SK-N-SH (cell line): ENCODE measurements at regions not wholly inside any gene's neighbourhood (a gene's known extent, or its start where the extent isn't known, plus 50 kb on each side); places are given as distances from the start of the nearest gene placed in this dataset.

Source experiments
- CTCF ChIA-PET: fragments of 300-600, 350-600 bp; formaldehyde crosslinking; extraction: SDS; loops from one replicate; lab custom pipeline; 2021; lab: Yijun Ruan, JAX
- POLR2A ChIA-PET: fragments of 350-600 bp; sonication (Branson Sonifier 250); formaldehyde crosslinking; extraction: SDS; loops from one replicate; lab custom pipeline; 2020; ENCODE audit warnings: antibody characterized with exemption, inconsistent platforms; lab: Yijun Ruan, JAX
- DNase-seq: peaks from one replicate; pipeline ENCODE4 v3.0.0; 2012
- H2AFZ ChIP-seq: fragments of 200-600 bp; sonication (generic); 2 replicates; pipeline ENCODE4 v1.8.1; 2016; ENCODE audit warnings: antibody characterized with exemption, mild to moderate bottlenecking, low read depth
- H3F3A ChIP-seq: fragments of 200-600 bp; sonication (generic); replicated peaks from 2 replicates; pipeline ENCODE3; 2016; ENCODE audit warnings: antibody characterized with exemption, mild to moderate bottlenecking; ENCODE audit not compliant: insufficient read depth
- H3K27ac ChIP-seq, 2 experiments: fragments of 200-500 bp in 1 of 2; fragments of 200-600 bp in 1 of 2; sonication (Bioruptor generic) in 1 of 2; sonication (generic), shearing (Covaris generic) in 1 of 2; 2 replicates each; pipeline versions ENCODE4 v1.5.1 to v1.6.1; 2014 to 2016; ENCODE audit warnings: low read depth in 2 of 2, inconsistent platforms in 1 of 2, low read length in 1 of 2, mild to moderate bottlenecking in 1 of 2, mixed read lengths in 1 of 2
- H3K27me3 ChIP-seq: fragments of 200-600 bp; sonication (generic), shearing (Covaris generic); 2 replicates; pipeline ENCODE4 v1.6.1; 2016; ENCODE audit warnings: mixed run types; ENCODE audit not compliant: insufficient read depth
- H3K36me3 ChIP-seq, 2 experiments: fragments of 200-500 bp in 1 of 2; fragments of 200-600 bp in 1 of 2; sonication (Bioruptor generic) in 1 of 2; sonication (generic) in 1 of 2; replicated peaks in 1 of 2; 2 replicates each; pipeline versions ENCODE3 to v1.5.1; 2014 to 2016; ENCODE audit warnings: low read length in 1 of 2, mild to moderate bottlenecking in 1 of 2; ENCODE audit not compliant: insufficient read depth in 2 of 2, control insufficient read depth in 1 of 2
- H3K4me1 ChIP-seq, 2 experiments: fragments of 200-500 bp in 1 of 2; fragments of 200-600 bp in 1 of 2; sonication (Bioruptor generic) in 1 of 2; sonication (generic), shearing (Covaris generic) in 1 of 2; 2 replicates each; pipeline versions ENCODE4 v1.5.1 to v1.6.1; 2014 to 2016; ENCODE audit warnings: low read depth in 1 of 2, low read length in 1 of 2, mixed run types in 1 of 2; ENCODE audit not compliant: insufficient read depth in 2 of 2, control insufficient read depth in 1 of 2
- H3K4me2 ChIP-seq: fragments of 200-600 bp; sonication (generic), shearing (Covaris generic); 2 replicates; pipeline ENCODE4 v1.6.1; 2017; ENCODE audit warnings: mixed run types
- H3K4me3 ChIP-seq, 2 experiments: fragments of 200-500 bp in 1 of 2; fragments of 200-600 bp in 1 of 2; sonication (Bioruptor generic) in 1 of 2; sonication (generic), shearing (Covaris generic) in 1 of 2; 2 replicates each; pipeline versions ENCODE4 v1.5.1 to v1.8.1; 2014 to 2016; ENCODE audit warnings: low read depth in 2 of 2, inconsistent platforms in 1 of 2, low read length in 1 of 2, mild to moderate bottlenecking in 1 of 2, mixed read lengths in 1 of 2, moderate library complexity in 1 of 2
- H3K79me2 ChIP-seq: fragments of 200-600 bp; sonication (generic); 2 replicates; pipeline ENCODE4 v1.8.1; 2017; ENCODE audit warnings: mild to moderate bottlenecking; ENCODE audit not compliant: insufficient read depth
- H3K9ac ChIP-seq: fragments of 200-600 bp; sonication (generic); 2 replicates; pipeline ENCODE4 v1.6.1; 2017; ENCODE audit warnings: mixed run types
- H3K9me2 ChIP-seq: fragments of 200-600 bp; sonication (generic); 2 replicates; pipeline ENCODE4 v1.6.1; 2017; ENCODE audit warnings: mixed run types
- H3K9me3 ChIP-seq: fragments of 200-600 bp; sonication (generic); 2 replicates; pipeline ENCODE4 v1.6.1; 2017; ENCODE audit warnings: mixed run types, mild to moderate bottlenecking, moderate library complexity
- H4K20me1 ChIP-seq: fragments of 200-600 bp; sonication (generic); 2 replicates; pipeline ENCODE4 v1.6.1; 2017; ENCODE audit warnings: mild to moderate bottlenecking, mixed run types; ENCODE audit not compliant: insufficient read depth
- CHD2 ChIP-seq: fragments of 150-350 bp; IDR thresholded peaks from 2 replicates; pipeline ENCODE4 v1.6.1; 2018; ENCODE audit warnings: low read length; ENCODE audit not compliant: partially characterized antibody
- CTCF ChIP-seq: fragments of 200-600 bp; sonication (generic); IDR thresholded peaks from 2 replicates; pipeline ENCODE4 v1.6.1; 2017; ENCODE audit warnings: antibody characterized with exemption, mild to moderate bottlenecking, moderate library complexity
- EP300 ChIP-seq, 2 experiments: IDR thresholded peaks; 2 replicates each; pipeline versions ENCODE4 v1.4.0 to v1.6.1; 2012; ENCODE audit warnings: borderline replicate concordance in 1 of 2, low read depth in 1 of 2, low read length in 1 of 2
- FOSL2 ChIP-seq: IDR thresholded peaks from 2 replicates; pipeline ENCODE4 v1.4.0; 2012; ENCODE audit warnings: low read depth, mild to moderate bottlenecking, moderate library complexity, borderline replicate concordance
- FOXJ3 ChIP-seq: sonication (generic); formaldehyde crosslinking; IDR thresholded peaks from 2 replicates; pipeline ENCODE4 v1.5.1; 2020; ENCODE audit warnings: mild to moderate bottlenecking, missing genetic modification reagents
- FOXM1 ChIP-seq: IDR thresholded peaks from 2 replicates; pipeline ENCODE4 v1.4.0; 2012; ENCODE audit warnings: low read depth, mild to moderate bottlenecking
- GABPA ChIP-seq: IDR thresholded peaks from 2 replicates; pipeline ENCODE4 v1.4.0; 2012; ENCODE audit warnings: low read depth, mild to moderate bottlenecking
- GATA2 ChIP-seq: sonication (generic); formaldehyde crosslinking; IDR thresholded peaks from 2 replicates; pipeline ENCODE4 v1.5.0; 2020; ENCODE audit warnings: mild to moderate bottlenecking, missing genetic modification reagents
- IRF3 ChIP-seq: fragments of 150-350 bp; IDR thresholded peaks from 2 replicates; pipeline ENCODE4 v1.6.1; 2016; ENCODE audit warnings: mild to moderate bottlenecking, low read depth, low read length
- MEF2A ChIP-seq: IDR thresholded peaks from 2 replicates; pipeline ENCODE4 v1.4.0; 2012; ENCODE audit warnings: low read depth, borderline replicate concordance
- MXI1 ChIP-seq: IDR thresholded peaks from 2 replicates; pipeline ENCODE4 v1.6.1; 2012; ENCODE audit warnings: mild to moderate bottlenecking, low read depth, low read length, improper control_type of control experiment
- NFIC ChIP-seq: IDR thresholded peaks from 2 replicates; pipeline ENCODE4 v1.4.0; 2012; ENCODE audit warnings: borderline replicate concordance
- NRF1 ChIP-seq: IDR thresholded peaks from 2 replicates; pipeline ENCODE4 v1.6.1; 2012; ENCODE audit warnings: low read depth, mild to moderate bottlenecking, low read length
- RAD21 ChIP-seq: IDR thresholded peaks from 2 replicates; pipeline ENCODE4 v1.6.1; 2012; ENCODE audit warnings: mild to moderate bottlenecking, low read length
- SIN3A ChIP-seq: IDR thresholded peaks from 2 replicates; pipeline ENCODE4 v1.6.1; 2012; ENCODE audit warnings: low read depth, mild to moderate bottlenecking, low read length, moderate library complexity, borderline replicate concordance
- TAF1 ChIP-seq: IDR thresholded peaks from 2 replicates; pipeline ENCODE4 v1.6.1; 2012; ENCODE audit warnings: low read depth, mild to moderate bottlenecking, low read length, moderate library complexity, borderline replicate concordance
- TCF12 ChIP-seq: IDR thresholded peaks from 2 replicates; pipeline ENCODE4 v1.4.0; 2012
- TEAD4 ChIP-seq: IDR thresholded peaks from 2 replicates; pipeline ENCODE4 v1.4.0; 2012; ENCODE audit warnings: mild to moderate bottlenecking, borderline replicate concordance; ENCODE audit not compliant: insufficient read depth
- YY1 ChIP-seq: IDR thresholded peaks from 2 replicates; pipeline ENCODE4 v1.4.0; 2012; ENCODE audit warnings: low read depth, mild to moderate bottlenecking
- ZBTB33 ChIP-seq: IDR thresholded peaks from 2 replicates; pipeline ENCODE4 v1.4.0; 2012; ENCODE audit warnings: low read depth, borderline replicate concordance
- WGBS: methylation state at CpG from one replicate; pipeline ENCODE4 v1.1.6; 2017; ENCODE audit warnings: low lambda C conversion rate; 5-methylcytosine and 5-hydroxymethylcytosine counted together

- Histone ChIP-seq H3K9ac (no peak overlapping the region), H3K9me2 (no peaks in the 10 kb centered on the region), H3K36me3 (no peaks in the 10 kb centered on the region), H3K27me3 (peaks cover 9% of the 10 kb centered on the region; the same call in 1 of the 2 replicates), H3F3A (no peaks in the 10 kb centered on the region), H3K9me3 (no peaks in the 10 kb centered on the region), H4K20me1 (no peaks in the 10 kb centered on the region), H3K4me3 (no peak overlapping the region), H3K4me1 (peaks cover 3 to 8% of the 10 kb centered on the region in 2 experiments; a peak in 2 of 4 replicates), H3K27ac (no peak overlapping the region; a peak in 1 of 4 replicates), H2AFZ (no peak overlapping the region), H3K4me2 (no peak overlapping the region), H3K79me2 (no peaks in the 10 kb centered on the region)
- TF ChIP-seq FOXM1 (no peak), MEF2A (no peak), EP300 (IDR thresholded peaks at IDR 0.05; ENCODE audit: borderline replicate concordance in 1 of 2, low read depth in 1 of 2, low read length in 1 of 2) (no peak), MXI1 (no peak), FOSL2 (no peak)
- ChIA-PET POLR2A (no interaction called here), CTCF (interaction anchor here (0.7 to 2.1 kb wide), 6 partner anchors 10 to 183 kb away, joined by 3 to 7 read pairs (median 4); no protein-coding TSS in a partner anchor)
- DNase-seq: no peak
Measured at GRCh38 chr2:41903474-41904135, 144.2 kb upstream of the PKDCC start.

- Histone ChIP-seq H2AFZ (no peak overlapping the region), H3K36me3 (no peaks in the 10 kb centered on the region), H3K9ac (no peak overlapping the region), H3K79me2 (no peaks in the 10 kb centered on the region), H3K4me2 (no peak overlapping the region), H4K20me1 (no peaks in the 10 kb centered on the region), H3K9me2 (no peaks in the 10 kb centered on the region), H3K27ac (no peak overlapping the region), H3K9me3 (no peaks in the 10 kb centered on the region), H3K27me3 (peaks cover 9% of the 10 kb centered on the region; the same call in 1 of the 2 replicates), H3K4me1 (peaks cover 3 to 8% of the 10 kb centered on the region in 2 experiments; a peak in 2 of 4 replicates), H3F3A (no peaks in the 10 kb centered on the region), H3K4me3 (no peak overlapping the region)
- no peak for DNase-seq
- TF ChIP-seq CTCF (no peak), FOSL2 (no peak), FOXJ3 (no peak), MXI1 (no peak), CHD2 (no peak), TEAD4 (no peak), GABPA (no peak), SIN3A (no peak), GATA2 (no peak), ZBTB33 (no peak), IRF3 (no peak), TCF12 (no peak), TAF1 (no peak), RAD21 (no peak), YY1 (no peak), NFIC (no peak), NRF1 (no peak)
- CTCF ChIA-PET: interaction anchor here (1.0 to 2.1 kb wide), 7 partner anchors 11 to 32 kb away, joined by 3 to 7 read pairs (median 3); no protein-coding TSS in a partner anchor
- WGBS: 25% methylated on average over 2 of the region's 2 CpGs
- POLR2A ChIA-PET: no interaction called here
Measured at GRCh38 chr2:41904459-41904858, 143.4 kb upstream of the PKDCC start.
